H1 (cell line): ENCODE measurements at regions not wholly inside any gene's neighbourhood (a gene's known extent, or its start where the extent isn't known, plus 50 kb on each side); places are given as distances from the start of the nearest gene placed in this dataset.

Experiments used
- CTCF ChIA-PET: fragments of 300-600 bp; sonication (Branson Sonifier 250); formaldehyde crosslinking; loops from one replicate; lab custom pipeline; 2021; ENCODE audit not compliant: partially characterized antibody; lab: Charles Lee
- POLR2A ChIA-PET: fragments of 300-600 bp; sonication (Branson Sonifier 250); formaldehyde crosslinking; loops from one replicate; lab custom pipeline; 2021; ENCODE audit warnings: inconsistent platforms; ENCODE audit not compliant: partially characterized antibody; lab: Charles Lee
- DNase-seq, 2 experiments: peaks; one replicate each; pipeline versions ENCODE4 v3.0.0 to v3.0.0-alpha.2; 2010 to 2022; ENCODE audit warnings: low spot score in 2 of 2, low read depth in 1 of 2, mixed read lengths in 1 of 2
- FAIRE-seq: peaks from 2 replicates; lab custom pipeline; 2011; peaks lifted over from hg19 to GRCh38; lab: Jason Lieb, UNC
- H2AFZ ChIP-seq: 2 replicates; pipeline ENCODE4 v1.8.1; 2012; ENCODE audit warnings: low read length, inconsistent platforms
- H2AK5ac ChIP-seq: 2 replicates; pipeline ENCODE4 v1.6.1; 2013; ENCODE audit warnings: low read depth, low read length
- H2BK120ac ChIP-seq: replicated peaks from 2 replicates; pipeline ENCODE3; 2013; ENCODE audit warnings: low read depth, low read length, inconsistent platforms
- H2BK12ac ChIP-seq: 2 replicates; pipeline ENCODE4 v1.6.1; 2013; ENCODE audit warnings: low read depth, low read length
- H2BK15ac ChIP-seq: 2 replicates; pipeline ENCODE4 v1.6.1; 2013; ENCODE audit warnings: low read length
- H2BK20ac ChIP-seq: 2 replicates; pipeline ENCODE4 v1.6.1; 2013; ENCODE audit warnings: low read length
- H2BK5ac ChIP-seq: 2 replicates; pipeline ENCODE4 v1.6.1; 2013; ENCODE audit warnings: low read depth, low read length
- H3K14ac ChIP-seq: 2 replicates; pipeline ENCODE4 v1.6.1; 2013; ENCODE audit warnings: inconsistent platforms; ENCODE audit not compliant: insufficient read length
- H3K18ac ChIP-seq: 2 replicates; pipeline ENCODE4 v1.6.1; 2013; ENCODE audit warnings: low read length; ENCODE audit errors: extremely low read depth
- H3K23ac ChIP-seq: 2 replicates; pipeline ENCODE4 v1.6.1; 2013; ENCODE audit warnings: inconsistent platforms; ENCODE audit not compliant: insufficient read length
- H3K23me2 ChIP-seq: 2 replicates; pipeline ENCODE4 v1.6.1; 2013; ENCODE audit warnings: low read depth, low read length
- H3K27ac ChIP-seq: 2 replicates; pipeline ENCODE4 v1.6.1; 2011; ENCODE audit warnings: low read depth, low read length, inconsistent platforms
- H3K27me3 ChIP-seq, 4 experiments: replicated peaks in 1 of 4; 1 replicate in 1 of 4; 2 replicates in 3 of 4; pipeline versions ENCODE4 v1.6.1 to v1.8.1; 2011 to 2013; ENCODE audit warnings: low read length in 3 of 4, mild to moderate bottlenecking in 3 of 4, inconsistent platforms in 2 of 4, mixed read lengths in 2 of 4, moderate library complexity in 1 of 4; ENCODE audit not compliant: control insufficient read depth in 3 of 4, insufficient read depth in 3 of 4; ENCODE audit errors: extremely low read depth in 1 of 4
- H3K36me3 ChIP-seq, 4 experiments: 2 replicates each; pipeline versions ENCODE4 v1.6.1 to v1.8.1; 2011 to 2013; ENCODE audit warnings: mild to moderate bottlenecking in 4 of 4, low read length in 3 of 4, moderate library complexity in 2 of 4, control low read depth in 1 of 4, inconsistent platforms in 1 of 4; ENCODE audit not compliant: insufficient read depth in 4 of 4, control insufficient read depth in 2 of 4
- H3K4ac ChIP-seq: replicated peaks from 2 replicates; pipeline ENCODE3; 2013; ENCODE audit warnings: low read length, low read depth, mixed read lengths, inconsistent platforms; ENCODE audit not compliant: insufficient read length
- H3K4me1 ChIP-seq, 4 experiments: replicated peaks in 1 of 4; 1 replicate in 1 of 4; 2 replicates in 3 of 4; pipeline versions ENCODE4 v1.6.1 to v1.8.1; 2011 to 2013; ENCODE audit warnings: low read length in 3 of 4, inconsistent platforms in 2 of 4, mixed read lengths in 1 of 4; ENCODE audit not compliant: insufficient read depth in 4 of 4, control insufficient read depth in 3 of 4
- H3K4me2 ChIP-seq, 2 experiments: 2 replicates each; pipeline versions ENCODE4 v1.6.1 to v1.8.1; 2011 to 2013; ENCODE audit warnings: low read depth in 2 of 2, low read length in 2 of 2, control low read depth in 1 of 2, inconsistent platforms in 1 of 2, mild to moderate bottlenecking in 1 of 2; ENCODE audit not compliant: insufficient read depth in 1 of 2
- H3K4me3 ChIP-seq, 4 experiments: fragments of 200-600, 300-600 bp in 1 of 4; sonication (generic), shearing (Covaris generic), sonication (Bioruptor Twin) in 1 of 4; 2 replicates each; pipeline versions ENCODE4 v1.5.1 to v1.8.1; 2011 to 2016; ENCODE audit warnings: low read length in 4 of 4, low read depth in 3 of 4, control low read depth in 2 of 4, inconsistent platforms in 2 of 4, mild to moderate bottlenecking in 2 of 4, mixed read lengths in 1 of 4, moderate library complexity in 1 of 4; ENCODE audit not compliant: insufficient read depth in 2 of 4; ENCODE audit errors: extremely low read depth in 1 of 4
- H3K56ac ChIP-seq: replicated peaks from 2 replicates; pipeline ENCODE3; 2013; ENCODE audit warnings: low read depth, mild to moderate bottlenecking, mixed read lengths, low read length, inconsistent platforms; ENCODE audit not compliant: insufficient read length
- H3K79me1 ChIP-seq: 2 replicates; pipeline ENCODE4 v1.6.1; 2013; ENCODE audit warnings: low read depth, low read length, control low read depth
- H3K79me2 ChIP-seq, 2 experiments: 2 replicates each; pipeline versions ENCODE4 v1.6.1 to v1.8.1; 2012 to 2013; ENCODE audit warnings: low read length in 2 of 2, mild to moderate bottlenecking in 2 of 2, inconsistent platforms in 1 of 2; ENCODE audit not compliant: insufficient read depth in 2 of 2, control insufficient read depth in 1 of 2
- H3K9ac ChIP-seq, 4 experiments: replicated peaks in 1 of 4; 1 replicate in 1 of 4; 2 replicates in 3 of 4; pipeline versions ENCODE4 v1.6.1 to v1.8.1; 2011 to 2013; ENCODE audit warnings: low read depth in 3 of 4, low read length in 3 of 4, control low read depth in 2 of 4, mild to moderate bottlenecking in 2 of 4, moderate library complexity in 2 of 4, inconsistent platforms in 1 of 4; ENCODE audit errors: extremely low read depth in 1 of 4
- H3K9me3 ChIP-seq, 2 experiments: 2 replicates each; pipeline versions ENCODE4 v1.6.1 to v1.8.1; 2012 to 2013; ENCODE audit warnings: mild to moderate bottlenecking in 2 of 2, moderate library complexity in 2 of 2, control low read depth in 1 of 2, inconsistent platforms in 1 of 2, low read depth in 1 of 2, low read length in 1 of 2, mixed read lengths in 1 of 2; ENCODE audit not compliant: insufficient read depth in 2 of 2
- H4K20me1 ChIP-seq, 2 experiments: replicated peaks in 1 of 2; 2 replicates each; pipeline versions ENCODE3 to v1.8.1; 2011 to 2013; ENCODE audit warnings: inconsistent platforms in 2 of 2, low read length in 2 of 2, mild to moderate bottlenecking in 1 of 2; ENCODE audit not compliant: insufficient read depth in 2 of 2, control insufficient read depth in 1 of 2
- H4K5ac ChIP-seq: 2 replicates; pipeline ENCODE4 v1.6.1; 2013; ENCODE audit warnings: low read length, low read depth, mixed read lengths, inconsistent platforms; ENCODE audit not compliant: insufficient read length
- H4K8ac ChIP-seq: 2 replicates; pipeline ENCODE4 v1.8.0; 2013; ENCODE audit warnings: mild to moderate bottlenecking, moderate library complexity, low read length, inconsistent platforms; ENCODE audit not compliant: insufficient read depth; ENCODE audit errors: extremely low read depth
- H4K91ac ChIP-seq: replicated peaks from 2 replicates; pipeline ENCODE3; 2013; ENCODE audit warnings: low read length, mixed read lengths, inconsistent platforms; ENCODE audit not compliant: insufficient read length
- YY1 ChIP-seq: IDR thresholded peaks from 2 replicates; pipeline ENCODE4 v1.6.1; 2011; ENCODE audit warnings: low read depth, mild to moderate bottlenecking, low read length

GRCh38 chr2:145374165-145374564, 854.2 kb upstream of the ZEB2 start:
- Histone ChIP-seq H3K9ac (no peak overlapping the region), H4K91ac (no peak overlapping the region), H4K5ac (no peak overlapping the region), H3K4ac (no peak overlapping the region), H2BK15ac (no peak overlapping the region), H3K79me2 (no peaks in the 10 kb centered on the region), H4K8ac (no peak overlapping the region), H2BK120ac (no peak overlapping the region), H3K4me2 (no peak overlapping the region), H3K14ac (no peak overlapping the region), H3K27ac (no peak overlapping the region), H3K56ac (no peak overlapping the region), H2BK12ac (no peak overlapping the region), H2AFZ (no peak overlapping the region), H4K20me1 (no peaks in the 10 kb centered on the region), H3K18ac (no peak overlapping the region), H3K27me3 (no peaks in the 10 kb centered on the region), H3K4me3 (no peak overlapping the region), H2BK20ac (no peak overlapping the region), H2BK5ac (no peak overlapping the region), H2AK5ac (no peak overlapping the region), H3K36me3 (no peaks in the 10 kb centered on the region), H3K4me1 (no peaks in the 10 kb centered on the region), H3K23me2 (no peaks in the 10 kb centered on the region), H3K23ac (no peak overlapping the region), H3K79me1 (no peaks in the 10 kb centered on the region), H3K9me3 (no peaks in the 10 kb centered on the region)
- TF ChIP-seq YY1: no peak
- DNase-seq (no peak), FAIRE-seq (no peak)
- POLR2A ChIA-PET: no interaction called here
- CTCF ChIA-PET: no interaction called here
